GM21515 (cell line): ENCODE measurements at regions not wholly inside any gene's neighbourhood (a gene's known extent, or its start where the extent isn't known, plus 50 kb on each side); places are given as distances from the start of the nearest gene placed in this dataset.

Experiments used
- ATAC-seq: cut with Tn5 transposase; IDR thresholded peaks from one replicate; pipeline ENCODE4 v1.9.1; 2021; ENCODE audit not compliant: unreplicated experiment

- ATAC-seq: no peak
Observed at GRCh38 chr1:217214551-217214950, 416.3 kb downstream of the GPATCH2 start.

DNA sequence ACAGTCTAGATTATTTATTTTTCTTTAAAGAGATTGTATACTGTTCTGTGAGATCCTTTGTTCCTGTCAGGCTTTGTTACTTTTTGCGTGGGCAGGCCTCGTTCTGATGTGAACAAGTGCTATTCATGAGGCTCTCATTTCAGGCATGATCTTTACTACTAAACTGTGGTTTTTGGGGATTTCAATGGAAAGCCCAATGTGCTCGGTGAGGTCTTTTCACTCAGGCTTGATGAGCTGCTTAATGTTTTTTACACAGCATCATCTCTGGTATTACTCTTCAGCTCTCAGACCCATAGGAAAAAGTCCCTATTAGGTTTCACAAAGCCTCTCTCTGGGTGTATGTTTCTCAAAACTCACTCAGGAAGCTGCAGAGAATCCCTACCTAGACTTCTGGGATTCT, 419.4 kb downstream of the GPATCH2 start:
- ATAC-seq: peak; percentile 80

GRCh38 chr1:217205578-217205977, 425.3 kb downstream of the GPATCH2 start:
- no peak for ATAC-seq

GRCh38 chr1:217196616-217197015, 434.3 kb downstream of the GPATCH2 start:
- no peak for ATAC-seq

DNA sequence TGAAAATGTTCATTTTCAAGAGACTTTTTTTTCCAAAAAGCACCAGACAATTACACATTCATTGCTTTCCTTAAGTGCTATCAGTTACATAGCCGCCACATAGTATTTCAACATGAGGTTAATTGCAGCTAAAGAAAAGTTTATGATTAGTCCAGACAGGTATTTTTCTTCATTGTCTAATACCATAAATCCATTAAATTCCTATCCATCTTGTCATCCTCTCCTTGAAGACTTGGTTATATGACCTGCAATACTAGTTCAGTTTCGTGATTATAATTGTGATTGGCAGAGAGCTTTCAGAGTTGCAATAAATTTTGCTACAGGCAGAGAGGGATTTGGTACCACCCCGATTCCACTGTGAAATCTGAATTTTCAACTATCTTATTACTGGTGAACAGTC, 437.7 kb downstream of the GPATCH2 start:
- no peak for ATAC-seq

GRCh38 chr1:217191441-217191840, 439.4 kb downstream of the GPATCH2 start:
- no peak for ATAC-seq

GRCh38 chr1:217190359-217190758, 440.5 kb downstream of the GPATCH2 start:
- no peak for ATAC-seq

DNA sequence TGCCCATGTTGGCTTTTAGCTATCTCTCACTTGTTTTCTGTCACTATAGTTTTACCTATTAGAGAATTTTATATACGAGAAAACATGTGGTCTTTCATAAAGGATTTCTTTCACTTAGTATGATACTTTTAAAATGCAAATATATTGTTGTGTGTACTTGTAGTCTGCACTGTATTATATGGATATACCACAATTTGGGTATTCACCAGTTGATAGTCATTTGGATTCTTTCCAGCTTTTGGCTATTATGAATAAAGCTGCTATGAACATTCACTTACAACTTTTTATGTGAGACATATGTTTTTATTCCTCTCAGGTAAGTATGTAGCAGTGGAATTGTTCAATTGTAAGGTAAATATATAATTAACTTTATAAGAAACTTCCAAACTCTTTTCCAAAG, 441.5 kb downstream of the GPATCH2 start:
- no peak for ATAC-seq

DNA sequence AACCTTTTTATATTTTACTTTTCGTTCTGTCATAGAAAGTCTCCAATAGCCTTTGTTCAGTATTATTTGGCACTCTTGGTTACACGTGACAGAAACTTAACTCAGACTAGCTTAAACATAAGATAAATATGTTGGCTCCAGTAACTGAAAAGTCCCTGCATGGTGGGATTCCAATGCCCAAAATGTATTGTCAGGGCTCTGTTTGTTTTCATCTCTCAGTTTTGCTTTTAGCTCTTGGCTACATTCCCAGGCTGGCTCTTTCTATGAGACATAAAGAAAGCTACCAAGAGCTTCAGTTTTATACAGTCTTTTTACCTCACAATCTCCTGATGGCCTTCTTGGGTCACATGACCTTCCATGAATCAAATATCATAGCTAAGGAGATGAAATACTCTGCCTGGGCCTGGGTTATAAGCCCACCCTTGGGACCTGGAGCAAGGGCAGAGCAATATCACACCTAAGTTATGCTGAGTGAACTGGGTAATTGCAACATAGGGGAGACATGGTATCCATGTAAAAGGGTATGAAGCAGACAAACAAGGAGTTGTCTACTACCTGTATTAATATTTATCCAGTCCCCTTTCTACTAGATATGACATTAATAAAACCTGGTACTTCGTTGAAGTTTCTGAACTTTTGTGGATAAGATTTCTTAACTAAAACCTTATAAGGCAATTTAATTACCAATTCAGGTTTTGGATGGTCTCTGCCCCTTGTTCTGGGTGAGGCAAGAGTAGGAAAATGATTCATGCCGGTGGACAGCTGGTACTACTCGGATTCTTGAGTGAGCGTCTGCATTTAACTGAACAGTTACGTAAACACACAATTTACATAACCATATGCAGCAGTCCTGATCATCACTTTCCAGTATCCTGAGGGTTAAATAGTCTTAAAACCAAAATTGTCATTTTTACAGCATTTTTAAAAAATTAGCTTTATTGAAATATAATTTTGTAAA, 442.3 kb downstream of the GPATCH2 start:
- no peak for ATAC-seq

- no peak for ATAC-seq
Observed at GRCh38 chr1:217186664-217187063, 444.2 kb downstream of the GPATCH2 start.

DNA sequence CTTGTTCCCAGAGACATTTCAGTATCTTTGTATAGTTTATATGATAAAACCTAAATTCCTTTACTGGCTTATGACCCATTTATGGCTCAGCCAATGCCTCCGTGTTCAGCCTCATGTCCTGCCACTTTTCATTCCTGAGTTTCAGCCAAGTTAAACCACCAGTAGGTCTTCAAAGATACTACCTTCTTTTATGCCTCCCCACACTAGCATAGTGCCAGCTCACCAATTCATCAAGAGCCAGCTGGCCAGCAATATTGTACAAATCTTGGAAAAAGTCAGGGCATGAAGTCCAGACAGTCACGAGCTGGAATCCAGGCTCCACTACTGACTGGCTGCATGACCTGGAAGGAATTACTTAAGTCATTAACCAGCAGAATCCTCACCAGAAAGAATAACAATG, 446.0 kb downstream of the GPATCH2 start:
- ATAC-seq: no peak

- ATAC-seq: no peak
Observed at GRCh38 chr1:217182992-217183391, 447.9 kb downstream of the GPATCH2 start.

DNA sequence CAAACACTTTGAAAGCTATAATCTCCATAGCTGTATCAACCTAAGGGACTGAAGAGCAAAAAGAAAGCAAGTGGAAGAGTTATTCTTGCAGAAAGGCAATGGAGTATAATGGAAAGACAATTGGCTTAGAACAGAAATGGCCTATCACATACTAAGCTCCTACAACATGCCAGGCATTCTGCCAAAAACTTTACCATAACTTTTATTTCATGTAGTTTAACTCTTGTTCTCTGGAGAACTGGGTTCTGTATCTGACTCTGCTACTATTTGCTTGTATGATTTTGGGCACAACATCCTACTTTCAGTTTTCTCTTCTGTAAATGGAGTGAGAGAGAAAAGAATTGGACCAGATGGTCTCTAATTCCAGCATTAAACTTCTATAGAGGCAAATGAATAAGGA, 449.1 kb downstream of the GPATCH2 start:
- no peak for ATAC-seq

DNA sequence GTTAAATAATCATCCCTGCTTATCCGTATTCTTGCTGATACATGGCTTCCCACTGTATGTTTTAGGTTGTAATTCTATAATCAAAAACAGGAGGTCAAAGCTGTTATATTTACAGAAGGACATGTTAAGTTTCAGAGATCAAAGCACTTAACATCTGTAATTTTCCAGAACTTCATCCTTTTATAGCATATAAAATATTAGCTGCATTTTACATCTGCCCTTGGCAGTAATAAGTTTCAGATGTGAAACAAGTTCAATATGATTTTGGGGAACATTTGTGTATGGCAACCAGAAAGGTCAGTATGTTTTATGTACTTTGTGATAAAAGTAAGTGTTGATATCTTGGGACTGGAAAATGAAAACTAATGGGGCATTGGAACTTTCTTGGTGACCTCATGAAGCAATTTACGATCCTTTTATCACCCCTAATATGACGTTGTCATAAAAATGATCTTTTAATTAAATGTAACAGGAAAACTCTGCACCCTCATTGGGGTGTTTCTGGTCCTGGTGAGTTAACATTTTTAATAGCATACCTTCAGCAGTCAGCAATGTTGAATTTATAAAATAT, 449.6 kb downstream of the GPATCH2 start:
- no peak for ATAC-seq

- ATAC-seq: no peak
Observed at GRCh38 chr1:217180443-217180842, 450.4 kb downstream of the GPATCH2 start.

DNA sequence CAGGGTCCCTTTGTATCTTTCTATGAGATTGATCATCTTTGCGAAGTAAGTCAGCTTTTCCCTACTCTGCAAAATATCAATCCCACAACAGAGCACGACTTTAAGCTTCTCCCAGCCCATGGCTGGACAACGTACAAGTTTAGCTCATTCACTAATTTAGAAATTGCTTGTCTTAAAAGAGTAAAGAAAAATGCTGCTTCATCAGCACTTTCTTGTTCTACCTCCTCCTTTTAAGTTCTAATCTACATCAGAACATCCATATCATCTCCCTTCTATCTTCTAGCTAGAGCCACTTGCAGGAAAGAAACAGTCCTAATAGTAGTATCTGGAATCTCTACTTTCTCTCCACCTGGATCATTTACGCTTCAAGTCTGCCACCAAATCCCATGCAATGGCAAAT, 441.2 kb upstream of the ESRRG start:
- no peak for ATAC-seq

GRCh38 chr1:217153361-217153760, 430.1 kb upstream of the ESRRG start:
- no peak for ATAC-seq

DNA sequence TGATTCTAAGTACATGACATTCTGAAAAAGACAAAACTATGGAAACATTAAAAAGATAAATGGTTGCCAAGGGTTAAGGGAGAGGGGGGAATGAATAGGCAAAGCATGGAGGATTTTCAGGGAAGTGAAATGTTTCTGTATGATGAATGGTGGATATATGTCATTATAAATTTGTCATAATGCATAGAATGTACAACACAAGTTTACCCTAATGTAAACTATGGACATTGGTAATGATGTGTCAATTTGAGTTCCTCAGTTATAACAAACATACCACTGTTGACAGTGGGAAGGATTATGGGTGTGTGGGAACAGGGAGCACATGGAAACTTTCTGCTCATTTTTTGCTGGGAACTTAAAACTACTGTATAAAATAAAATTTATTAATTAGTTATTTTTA, 427.1 kb upstream of the ESRRG start:
- ATAC-seq: no peak

- no peak for ATAC-seq
Observed at GRCh38 chr1:217149791-217150190, 426.6 kb upstream of the ESRRG start.

- ATAC-seq: no peak
Observed at GRCh38 chr1:217141711-217142110, 418.5 kb upstream of the ESRRG start.

DNA sequence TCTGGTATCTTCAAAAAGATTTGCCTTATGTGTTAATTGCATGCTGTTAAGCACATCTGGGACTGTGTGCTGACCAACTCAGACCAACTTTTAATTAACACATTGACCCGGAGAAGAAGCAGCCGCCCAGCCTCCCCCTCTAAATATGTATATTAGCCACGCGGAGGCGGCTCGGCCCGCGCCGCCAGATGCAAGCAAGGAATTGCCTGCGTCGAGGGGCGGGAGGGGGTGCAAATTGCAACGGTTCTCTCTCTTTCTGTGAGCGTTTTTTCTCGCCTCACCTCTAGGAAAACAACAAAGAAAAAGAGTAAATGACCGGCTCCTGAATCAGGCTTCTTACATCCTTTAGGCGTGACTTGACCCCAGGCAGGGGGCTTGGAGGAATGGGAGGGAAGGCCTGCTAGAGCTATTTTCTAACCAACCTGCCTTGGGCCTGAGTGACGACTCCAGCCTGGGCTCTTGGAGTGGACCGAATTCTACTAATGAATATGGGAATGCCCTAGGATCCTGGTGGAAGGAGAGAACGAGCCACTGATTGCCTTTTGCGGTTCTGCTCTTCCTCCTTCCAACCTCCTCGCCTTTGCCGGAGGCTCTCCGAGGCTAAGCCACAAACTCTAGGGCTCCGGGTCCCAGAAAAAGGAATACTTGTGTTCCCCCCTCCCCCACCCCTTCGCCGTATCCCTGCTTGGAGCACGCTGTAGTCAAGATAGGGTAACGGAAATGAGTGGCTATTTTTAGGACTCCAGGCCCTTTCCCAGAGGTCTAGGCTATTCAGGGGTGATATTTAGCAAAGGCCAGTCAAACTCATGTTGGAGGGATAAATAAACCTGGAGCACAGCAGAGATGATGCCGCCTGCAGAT, 417.0 kb upstream of the ESRRG start:
- ATAC-seq: no peak

DNA sequence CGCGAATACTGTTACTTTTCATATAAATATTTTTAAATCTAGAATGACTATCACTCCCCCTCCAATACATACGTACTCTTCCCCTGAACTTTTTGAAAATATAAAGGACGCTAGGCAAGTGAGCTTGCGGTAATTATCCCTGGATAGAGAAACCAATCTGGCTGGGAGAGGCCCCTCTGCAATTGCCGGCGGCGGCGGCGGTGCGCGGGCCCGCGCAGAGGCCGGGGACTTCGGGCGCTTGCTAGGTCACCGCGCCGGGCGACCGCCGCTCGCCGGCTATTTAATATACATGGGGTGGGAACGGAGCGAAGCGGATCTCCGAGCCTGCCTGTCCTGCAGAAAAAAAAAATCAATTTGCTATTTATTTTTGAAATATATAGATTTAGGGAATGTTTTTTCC, 416.3 kb upstream of the ESRRG start:
- no peak for ATAC-seq
